HL-60 (cell line): ENCODE measurements at regions not wholly inside any gene's neighbourhood (a gene's known extent, or its start where the extent isn't known, plus 50 kb on each side); places are given as distances from the start of the nearest gene placed in this dataset.

Source experiments
- DNase-seq, 2 experiments: peaks; one replicate each; pipeline ENCODE4 v3.0.0-alpha.2; 2010 to 2020; ENCODE audit warnings: low read depth in 1 of 2, low spot score in 1 of 2
- H3K27ac ChIP-seq: fragments of 250-450 bp; sonication (Bioruptor Pico); replicated peaks from 2 replicates; pipeline ENCODE4 v1.5.1; 2020; ENCODE audit warnings: mild to moderate bottlenecking, moderate library complexity
- H3K27me3 ChIP-seq: fragments of 250-450 bp; sonication (Bioruptor Pico); 2 replicates; pipeline ENCODE4 v1.5.1; 2021; ENCODE audit warnings: mild to moderate bottlenecking, moderate library complexity; ENCODE audit not compliant: insufficient read depth, poor library complexity, severe bottlenecking
- H3K4me3 ChIP-seq: replicated peaks from 2 replicates; pipeline ENCODE4 v1.5.1; 2011; ENCODE audit warnings: mild to moderate bottlenecking, control low read depth, low read length; ENCODE audit not compliant: insufficient read depth
- CTCF ChIP-seq: IDR thresholded peaks from one replicate; pipeline ENCODE4 v1.5.1; 2011; ENCODE audit warnings: low read length, control low read depth, inconsistent platforms; ENCODE audit not compliant: insufficient read depth
- GABPA ChIP-seq: IDR thresholded peaks from 2 replicates; pipeline ENCODE4 v1.6.1; 2012; ENCODE audit warnings: low read depth
- POLR2AphosphoS5 ChIP-seq: IDR thresholded peaks from 2 replicates; pipeline ENCODE4 v1.6.1; 2012; ENCODE audit warnings: low read depth
- SPI1 ChIP-seq: IDR thresholded peaks from 2 replicates; pipeline ENCODE4 v1.6.1; 2012; ENCODE audit warnings: low read depth, mild to moderate bottlenecking, borderline replicate concordance
- TF ChIP-seq, protein P1 (sequence below): IDR thresholded peaks from 2 replicates; pipeline ENCODE4 v1.6.1; 2012; ENCODE audit warnings: low read depth; ENCODE audit not compliant: insufficient replicate concordance

DNA sequence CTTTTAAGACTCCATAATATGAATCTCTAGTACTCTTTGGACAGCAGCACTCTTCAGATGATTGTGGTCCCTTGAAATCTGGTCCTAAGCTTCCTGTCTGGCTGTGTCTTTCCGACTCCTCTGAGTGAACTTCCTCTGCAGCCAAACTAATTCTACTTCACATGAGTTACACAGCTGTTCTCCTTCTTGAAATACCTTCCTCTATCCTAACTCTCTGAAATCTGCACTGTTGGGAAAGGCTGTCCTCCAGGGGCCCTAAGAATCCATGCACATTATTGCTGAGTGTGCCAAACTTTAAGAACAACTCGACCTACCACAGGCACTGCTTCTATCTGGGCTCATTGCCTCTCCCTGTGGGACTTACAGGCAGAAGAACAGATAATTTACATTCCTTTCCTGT, 217.3 kb upstream of the ARHGAP42 start:
- no peaks in the 10 kb centered on the region for H3K27me3 ChIP-seq
- no peak overlapping the region for H3K4me3 ChIP-seq
- DNase-seq, result no peak
- H3K27ac ChIP-seq, result no peak overlapping the region
- no peak for TF ChIP-seq CTCF
- TF ChIP-seq, protein P1, sequence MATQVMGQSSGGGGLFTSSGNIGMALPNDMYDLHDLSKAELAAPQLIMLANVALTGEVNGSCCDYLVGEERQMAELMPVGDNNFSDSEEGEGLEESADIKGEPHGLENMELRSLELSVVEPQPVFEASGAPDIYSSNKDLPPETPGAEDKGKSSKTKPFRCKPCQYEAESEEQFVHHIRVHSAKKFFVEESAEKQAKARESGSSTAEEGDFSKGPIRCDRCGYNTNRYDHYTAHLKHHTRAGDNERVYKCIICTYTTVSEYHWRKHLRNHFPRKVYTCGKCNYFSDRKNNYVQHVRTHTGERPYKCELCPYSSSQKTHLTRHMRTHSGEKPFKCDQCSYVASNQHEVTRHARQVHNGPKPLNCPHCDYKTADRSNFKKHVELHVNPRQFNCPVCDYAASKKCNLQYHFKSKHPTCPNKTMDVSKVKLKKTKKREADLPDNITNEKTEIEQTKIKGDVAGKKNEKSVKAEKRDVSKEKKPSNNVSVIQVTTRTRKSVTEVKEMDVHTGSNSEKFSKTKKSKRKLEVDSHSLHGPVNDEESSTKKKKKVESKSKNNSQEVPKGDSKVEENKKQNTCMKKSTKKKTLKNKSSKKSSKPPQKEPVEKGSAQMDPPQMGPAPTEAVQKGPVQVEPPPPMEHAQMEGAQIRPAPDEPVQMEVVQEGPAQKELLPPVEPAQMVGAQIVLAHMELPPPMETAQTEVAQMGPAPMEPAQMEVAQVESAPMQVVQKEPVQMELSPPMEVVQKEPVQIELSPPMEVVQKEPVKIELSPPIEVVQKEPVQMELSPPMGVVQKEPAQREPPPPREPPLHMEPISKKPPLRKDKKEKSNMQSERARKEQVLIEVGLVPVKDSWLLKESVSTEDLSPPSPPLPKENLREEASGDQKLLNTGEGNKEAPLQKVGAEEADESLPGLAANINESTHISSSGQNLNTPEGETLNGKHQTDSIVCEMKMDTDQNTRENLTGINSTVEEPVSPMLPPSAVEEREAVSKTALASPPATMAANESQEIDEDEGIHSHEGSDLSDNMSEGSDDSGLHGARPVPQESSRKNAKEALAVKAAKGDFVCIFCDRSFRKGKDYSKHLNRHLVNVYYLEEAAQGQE, result no peak

GRCh38 chr11:100472727-100473389, 214.2 kb upstream of the ARHGAP42 start:
- no peak for TF ChIP-seq GABPA
- no peak for TF ChIP-seq CTCF
- no peak for TF ChIP-seq SPI1
- no peak for TF ChIP-seq POLR2AphosphoS5
- TF ChIP-seq, protein P1, result no peak
- Histone ChIP-seq H3K27ac (no peak overlapping the region), H3K4me3 (no peak overlapping the region), H3K27me3 (no peaks in the 10 kb centered on the region)
- DNase-seq, result no peak

- Histone ChIP-seq H3K4me3 (no peak overlapping the region), H3K27ac (no peak overlapping the region), H3K27me3 (no peaks in the 10 kb centered on the region)
- no peak for TF ChIP-seq SPI1
- TF ChIP-seq, protein P1, result no peak
- no peak for TF ChIP-seq CTCF
- no peak for TF ChIP-seq GABPA
- no peak for TF ChIP-seq POLR2AphosphoS5
- no peak for DNase-seq
Measured at GRCh38 chr11:100473390-100473740, 213.7 kb upstream of the ARHGAP42 start.
